Cardiac fibroblast (primary cell): ENCODE measurements at regions not wholly inside any gene's neighbourhood (a gene's known extent, or its start where the extent isn't known, plus 50 kb on each side); places are given as distances from the start of the nearest gene placed in this dataset.

Source experiments
- DNase-seq, 2 donors: peaks; one replicate each; pipeline versions ENCODE4 v3.0.0 to v3.0.0-alpha.2; 2010; ENCODE audit warnings: low read depth in 2 of 2
- H3K4me3 ChIP-seq, 2 donors: replicated peaks in 1 of 2; 1 replicate in 1 of 2; 2 replicates in 1 of 2; pipeline ENCODE4 v1.5.1; 2011; ENCODE audit warnings: low read depth in 2 of 2, low read length in 2 of 2, mild to moderate bottlenecking in 2 of 2, moderate library complexity in 1 of 2
- CTCF ChIP-seq: IDR thresholded peaks from one replicate; pipeline ENCODE4 v1.5.1; 2011; ENCODE audit warnings: low read depth, mild to moderate bottlenecking, low read length, inconsistent platforms

GRCh38 chr16:64403352-64403751, 718.5 kb downstream of the CDH11 start:
- H3K4me3 ChIP-seq = no peak overlapping the region
- no peak for DNase-seq
- no peak for TF ChIP-seq CTCF

- no peak overlapping the region for H3K4me3 ChIP-seq
- peak in 1 of 2 donors; percentile 63 for DNase-seq
- TF ChIP-seq CTCF = no peak
Measured at GRCh38 chr16:64398793-64399192, 723.1 kb downstream of the CDH11 start.

GRCh38 chr16:64397945-64398508, 723.8 kb downstream of the CDH11 start:
- H3K4me3 ChIP-seq = no peak overlapping the region
- no peak for TF ChIP-seq CTCF
- peak; percentile 65 to 85 for DNase-seq

GRCh38 chr16:64397042-64397441, 724.8 kb downstream of the CDH11 start:
- peak in 1 of 2 donors; percentile 36 for DNase-seq
- no peak overlapping the region for H3K4me3 ChIP-seq
- TF ChIP-seq CTCF = no peak

- H3K4me3 ChIP-seq = no peak overlapping the region
- no peak for TF ChIP-seq CTCF
Measured at GRCh38 chr16:64394061-64394460, 727.8 kb downstream of the CDH11 start.

GRCh38 chr16:64392456-64392855, 729.4 kb downstream of the CDH11 start:
- H3K4me3 ChIP-seq = no peak overlapping the region
- DNase-seq = no peak
- no peak for TF ChIP-seq CTCF

More at GRCh38 chr16:64394061-64394460, 727.8 kb downstream of the CDH11 start:
- no peak for DNase-seq

- H3K4me3 ChIP-seq = peak overlapping the region in 1 of 2 donors; percentile 11
- DNase-seq = peak; percentile 21 to 70
- TF ChIP-seq CTCF = no peak
Measured at GRCh38 chr16:64391063-64391600, 730.7 kb downstream of the CDH11 start.
